ENCODE measurements at regions not wholly inside any gene's neighbourhood (a gene's known extent, or its start where the extent isn't known, plus 50 kb on each side); places are given as distances from the start of the nearest gene placed in this dataset.

DNA sequence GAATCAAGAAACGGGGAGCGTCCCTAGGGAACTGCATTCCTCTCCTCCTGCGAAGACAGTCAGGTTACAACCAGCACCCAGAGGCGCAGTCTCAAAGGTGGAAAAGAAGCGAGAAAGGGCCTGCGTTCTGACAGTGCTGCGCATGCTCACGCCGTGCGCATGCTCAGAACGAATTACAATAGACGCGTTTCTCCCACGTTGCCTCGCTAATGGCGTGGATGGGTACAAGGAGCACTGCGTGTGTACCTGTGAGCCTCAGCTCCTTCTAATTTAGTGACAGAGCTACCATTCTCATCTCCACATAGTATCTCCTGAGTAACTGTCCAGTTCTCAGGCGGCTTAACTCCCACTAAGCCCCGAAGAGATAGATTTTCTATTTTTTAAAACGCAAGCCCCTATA lies 448.8 kb downstream of the TXNL1 start:
- intact Hi-C loops (cut with DNase I; ENCODE audit: low total_unique reads): no loop called here
- Histone ChIP-seq H3K36me3 (no peaks in the 10 kb centered on the region), H3K4me1 (no peaks in the 10 kb centered on the region), H3K4me3 (no peak overlapping the region), H3K9me3 (no peaks in the 10 kb centered on the region), H3K27me3 (no peaks in the 10 kb centered on the region), H3K27ac (no peak overlapping the region)
- TF ChIP-seq, protein P1, sequence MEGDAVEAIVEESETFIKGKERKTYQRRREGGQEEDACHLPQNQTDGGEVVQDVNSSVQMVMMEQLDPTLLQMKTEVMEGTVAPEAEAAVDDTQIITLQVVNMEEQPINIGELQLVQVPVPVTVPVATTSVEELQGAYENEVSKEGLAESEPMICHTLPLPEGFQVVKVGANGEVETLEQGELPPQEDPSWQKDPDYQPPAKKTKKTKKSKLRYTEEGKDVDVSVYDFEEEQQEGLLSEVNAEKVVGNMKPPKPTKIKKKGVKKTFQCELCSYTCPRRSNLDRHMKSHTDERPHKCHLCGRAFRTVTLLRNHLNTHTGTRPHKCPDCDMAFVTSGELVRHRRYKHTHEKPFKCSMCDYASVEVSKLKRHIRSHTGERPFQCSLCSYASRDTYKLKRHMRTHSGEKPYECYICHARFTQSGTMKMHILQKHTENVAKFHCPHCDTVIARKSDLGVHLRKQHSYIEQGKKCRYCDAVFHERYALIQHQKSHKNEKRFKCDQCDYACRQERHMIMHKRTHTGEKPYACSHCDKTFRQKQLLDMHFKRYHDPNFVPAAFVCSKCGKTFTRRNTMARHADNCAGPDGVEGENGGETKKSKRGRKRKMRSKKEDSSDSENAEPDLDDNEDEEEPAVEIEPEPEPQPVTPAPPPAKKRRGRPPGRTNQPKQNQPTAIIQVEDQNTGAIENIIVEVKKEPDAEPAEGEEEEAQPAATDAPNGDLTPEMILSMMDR (IDR thresholded peaks at IDR 0.05 in 4 of 5, conservative IDR thresholded peaks at IDR 0.05 in 1 of 5): no peak
- TF ChIP-seq POLR2A (IDR thresholded peaks at IDR 0.05): no peak
- in situ Hi-C loops (cut with MboI; ENCODE audit: low sequenced_read_pairs in 4 of 4): no loop called here
- ATAC-seq (no peak), DNase-seq (no peak)

DNA sequence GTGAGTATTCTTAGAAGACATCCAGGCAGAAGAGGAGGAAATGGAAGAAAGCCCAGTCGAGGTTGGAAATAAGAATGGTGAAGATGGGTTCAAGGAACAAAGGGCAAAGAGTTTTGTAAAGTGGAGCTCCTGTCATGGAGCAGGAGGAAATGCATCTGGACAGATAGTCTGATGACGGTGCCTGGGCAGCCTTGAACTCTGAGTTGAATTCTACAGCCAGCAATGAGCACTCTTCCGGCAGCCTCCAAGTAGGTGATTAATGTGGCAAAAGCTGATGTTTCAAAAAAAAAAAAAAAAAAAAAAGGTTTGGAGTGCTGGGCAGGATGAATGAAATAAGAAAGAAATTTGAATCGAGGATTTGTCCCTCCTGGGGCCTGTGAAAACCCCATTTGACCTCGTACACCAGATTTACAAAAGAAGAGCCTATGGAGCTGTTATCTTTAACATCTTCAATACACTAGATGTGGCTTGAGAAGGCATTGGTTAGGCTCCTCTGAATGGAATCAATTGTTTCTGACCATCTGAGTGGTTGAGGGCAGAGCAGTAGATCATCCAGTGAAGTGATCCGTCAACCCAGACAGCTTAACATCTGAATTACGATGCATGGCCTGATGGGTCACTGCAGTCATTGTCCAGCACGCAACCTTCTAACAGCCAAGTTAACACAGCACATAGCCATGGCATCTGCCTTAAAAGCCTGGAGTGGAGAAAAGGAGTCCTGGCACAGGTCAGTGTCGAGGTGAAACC lies 449.7 kb downstream of the TXNL1 start:
- intact Hi-C loops (cut with DNase I; ENCODE audit: low total_unique reads) (no loop called here), in situ Hi-C loops (cut with MboI; ENCODE audit: low sequenced_read_pairs in 4 of 4) (no loop called here)
- Histone ChIP-seq H3K27me3 (no peaks in the 10 kb centered on the region), H3K27ac (no peak overlapping the region), H3K4me1 (no peaks in the 10 kb centered on the region), H3K4me3 (no peak overlapping the region), H3K36me3 (no peaks in the 10 kb centered on the region), H3K9me3 (no peaks in the 10 kb centered on the region)
- TF ChIP-seq, protein P1 (IDR thresholded peaks at IDR 0.05 in 4 of 5, conservative IDR thresholded peaks at IDR 0.05 in 1 of 5): no peak
- no peak for TF ChIP-seq POLR2A (IDR thresholded peaks at IDR 0.05)
- ATAC-seq: no peak
- DNase-seq: no peak

DNA sequence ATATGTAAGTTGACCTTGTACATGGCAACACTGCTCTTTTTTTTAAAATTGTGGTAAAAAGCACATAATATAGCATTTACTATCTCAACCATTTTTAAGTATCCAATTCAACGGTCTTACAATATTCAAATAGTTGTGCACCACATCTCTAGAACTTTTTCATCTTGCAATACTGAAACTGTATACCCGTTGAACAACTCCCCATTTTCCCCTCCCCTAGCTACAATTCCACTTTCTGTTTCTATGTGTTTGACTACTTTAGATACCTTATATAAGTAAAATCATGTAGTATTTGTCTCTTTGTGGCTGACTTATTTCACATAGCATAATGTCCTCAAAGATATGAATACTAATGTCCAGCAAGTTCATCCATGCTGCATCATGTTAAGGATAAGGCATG lies 452.1 kb downstream of the TXNL1 start:
- intact Hi-C loops (cut with DNase I; ENCODE audit: low total_unique reads): no loop called here
- H3K36me3 ChIP-seq: no peaks in the 10 kb centered on the region
- H3K4me3 ChIP-seq: no peak overlapping the region
- no peak for DNase-seq
- no peaks in the 10 kb centered on the region for H3K9me3 ChIP-seq
- no peak for ATAC-seq
- in situ Hi-C loops (cut with MboI; ENCODE audit: low sequenced_read_pairs in 4 of 4): no loop called here
- H3K27ac ChIP-seq: no peak overlapping the region
- no peaks in the 10 kb centered on the region for H3K4me1 ChIP-seq
- TF ChIP-seq POLR2A (IDR thresholded peaks at IDR 0.05): no peak
- TF ChIP-seq, protein P1 (IDR thresholded peaks at IDR 0.05 in 4 of 5, conservative IDR thresholded peaks at IDR 0.05 in 1 of 5): no peak
- no peaks in the 10 kb centered on the region for H3K27me3 ChIP-seq

DNA sequence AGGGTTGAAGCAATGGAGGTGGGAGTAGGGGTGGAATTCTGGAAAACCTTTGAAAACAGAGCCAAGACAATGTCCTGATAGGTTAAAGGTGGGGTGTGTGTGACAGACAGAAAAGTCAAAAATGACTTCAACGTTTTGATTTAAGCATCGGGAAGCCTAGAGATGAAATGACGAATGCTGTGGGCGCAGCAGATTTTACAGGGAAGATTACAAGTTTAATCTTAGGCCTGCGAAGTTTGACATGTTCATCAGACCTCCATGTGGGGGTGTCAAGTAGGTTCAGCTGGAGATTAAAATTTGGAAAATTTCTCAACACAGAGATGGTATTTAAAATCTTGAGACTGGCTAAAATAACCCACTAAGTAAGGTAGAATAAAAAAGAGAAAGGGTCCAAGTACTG lies 453.3 kb downstream of the TXNL1 start:
- no peak for ATAC-seq

More for the DNA sequence above, 453.3 kb downstream of the TXNL1 start:
- H3K36me3 ChIP-seq: no peaks in the 10 kb centered on the region
- DNase-seq: no peak
- no peak overlapping the region for H3K27ac ChIP-seq
- no peaks in the 10 kb centered on the region for H3K4me1 ChIP-seq
- no peaks in the 10 kb centered on the region for H3K27me3 ChIP-seq
- no peak for TF ChIP-seq POLR2A (IDR thresholded peaks at IDR 0.05)
- TF ChIP-seq, protein P1 (IDR thresholded peaks at IDR 0.05 in 4 of 5, conservative IDR thresholded peaks at IDR 0.05 in 1 of 5): no peak
- H3K9me3 ChIP-seq: no peaks in the 10 kb centered on the region
- no peak overlapping the region for H3K4me3 ChIP-seq
- in situ Hi-C loops (cut with MboI; ENCODE audit: low sequenced_read_pairs in 4 of 4): no loop called here
- intact Hi-C loops (cut with DNase I; ENCODE audit: low total_unique reads): no loop called here

Data from gastrocnemius medialis (tissue), 4 donors.